B cell (primary cell): ENCODE measurements at regions not wholly inside any gene's neighbourhood (a gene's known extent, or its start where the extent isn't known, plus 50 kb on each side); places are given as distances from the start of the nearest gene placed in this dataset.

Experiments
- ATAC-seq: fragments of 200-7000 bp; cut with Tn5 transposase; one replicate; pipeline ENCODE4 v1.10.0; 2021; ENCODE audit warnings: low read depth, mild to moderate bottlenecking, moderate number of reproducible peaks, moderate library complexity
- CTCF ChIA-PET: fragments of 350-600 bp; sonication (Branson Sonifier 250); formaldehyde crosslinking; loops from one replicate; lab custom pipeline; 2021; ENCODE audit warnings: antibody characterized with exemption, inconsistent platforms; lab: Charles Lee
- POLR2A ChIA-PET: fragments of 350-600 bp; sonication (Branson Sonifier 250); formaldehyde crosslinking; loops from one replicate; lab custom pipeline; 2021; ENCODE audit warnings: antibody characterized with exemption; lab: Charles Lee
- DNase-seq: peaks from one replicate; pipeline ENCODE4 v3.0.0; 2013
- H2AFZ ChIP-seq: 2 replicates; pipeline ENCODE4 v1.6.1; 2012; ENCODE audit warnings: mild to moderate bottlenecking, low read depth, low read length; ENCODE audit not compliant: insufficient read depth, poor library complexity, severe bottlenecking
- H3K27ac ChIP-seq, 2 donors: 1 replicate in 1 of 2; 2 replicates in 1 of 2; pipeline ENCODE4 v1.5.1; 2012 to 2013; ENCODE audit warnings: low read length in 2 of 2, mild to moderate bottlenecking in 2 of 2, moderate library complexity in 1 of 2
- H3K27me3 ChIP-seq, 4 experiments: fragments of 200-600 bp in 1 of 4; sonication (generic) in 1 of 4; replicated peaks in 1 of 4; 1 replicate in 2 of 4; 2 replicates in 2 of 4; pipeline versions ENCODE4 v1.6.1 to v1.7.0; 2013 to 2016; ENCODE audit warnings: low read length in 3 of 4, mild to moderate bottlenecking in 2 of 4, mixed read lengths in 1 of 4, moderate library complexity in 1 of 4; ENCODE audit not compliant: insufficient read depth in 4 of 4, control insufficient read depth in 3 of 4; ENCODE audit errors: control extremely low read depth in 1 of 4
- H3K36me3 ChIP-seq, 2 experiments: replicated peaks in 1 of 2; 1 replicate in 1 of 2; 2 replicates in 1 of 2; pipeline versions ENCODE4 v1.6.1 to v1.7.1; 2013; ENCODE audit warnings: low read length in 1 of 2; ENCODE audit not compliant: insufficient read depth in 2 of 2, control insufficient read depth in 1 of 2; ENCODE audit errors: control extremely low read depth in 1 of 2, extremely low read depth in 1 of 2
- H3K4me1 ChIP-seq, 2 donors: fragments of 200-600 bp in 1 of 2; sonication (generic) in 1 of 2; 1 replicate in 1 of 2; 2 replicates in 1 of 2; pipeline versions ENCODE4 v1.5.1 to v1.6.1; 2013 to 2017; ENCODE audit warnings: low read length in 2 of 2; ENCODE audit not compliant: control insufficient read depth in 2 of 2, insufficient read depth in 2 of 2
- H3K4me2 ChIP-seq: replicated peaks from 2 replicates; pipeline ENCODE3; 2012; ENCODE audit warnings: mild to moderate bottlenecking, low read depth, low read length; ENCODE audit not compliant: poor library complexity, severe bottlenecking
- H3K4me3 ChIP-seq, 5 experiments: fragments of 200-600 bp in 1 of 5; sonication (generic) in 1 of 5; 1 replicate in 3 of 5; 2 replicates in 2 of 5; pipeline versions ENCODE4 v1.5.1 to v1.7.0; 2011 to 2016; ENCODE audit warnings: low read length in 4 of 5, mild to moderate bottlenecking in 4 of 5, low read depth in 2 of 5, control low read depth in 1 of 5, moderate library complexity in 1 of 5; ENCODE audit not compliant: insufficient read depth in 1 of 5; ENCODE audit errors: control extremely low read depth in 1 of 5, extremely low read depth in 1 of 5
- H3K79me2 ChIP-seq: fragments of 200-600 bp; sonication (generic); one replicate; pipeline ENCODE4 v1.6.0; 2016; ENCODE audit warnings: low read length; ENCODE audit not compliant: control insufficient read depth, insufficient read depth
- H3K9ac ChIP-seq: fragments of 200-600 bp; sonication (generic); 2 replicates; pipeline ENCODE4 v1.6.1; 2017; ENCODE audit warnings: mild to moderate bottlenecking, low read length, moderate library complexity
- H3K9me3 ChIP-seq, 3 donors: one replicate each; pipeline versions ENCODE4 v1.6.1 to v1.7.1; 2013; ENCODE audit warnings: low read length in 2 of 3; ENCODE audit not compliant: control insufficient read depth in 2 of 3, insufficient read depth in 1 of 3; ENCODE audit errors: control extremely low read depth in 1 of 3
- H4K20me1 ChIP-seq: 2 replicates; pipeline ENCODE4 v1.6.0; 2012; ENCODE audit warnings: mild to moderate bottlenecking, low read length; ENCODE audit not compliant: insufficient read depth, control insufficient read depth, poor library complexity, severe bottlenecking
- H3K27ac Mint-ChIP-seq: one replicate; pipeline ENCODE4 v1.8.0; 2021; ENCODE audit warnings: mixed read lengths
- H3K27me3 Mint-ChIP-seq: one replicate; pipeline ENCODE4 v1.8.0; 2021; ENCODE audit warnings: mixed read lengths
- H3K4me1 Mint-ChIP-seq: one replicate; pipeline ENCODE4 v1.8.0; 2021; ENCODE audit warnings: mixed read lengths
- H3K4me3 Mint-ChIP-seq: one replicate; pipeline ENCODE4 v1.8.0; 2021; ENCODE audit warnings: mixed read lengths
- H3K9me3 Mint-ChIP-seq: one replicate; pipeline ENCODE4 v1.8.0; 2022; ENCODE audit warnings: mixed read lengths; ENCODE audit not compliant: insufficient read depth
- CTCF ChIP-seq: fragments of 200-600 bp; IDR thresholded peaks from one replicate; pipeline ENCODE4 v1.8.0; 2022; ENCODE audit warnings: antibody characterized with exemption, mild to moderate bottlenecking
- EZH2 ChIP-seq: IDR thresholded peaks from 2 replicates; pipeline ENCODE4 v1.6.1; 2012; ENCODE audit warnings: borderline replicate concordance, low read depth, mild to moderate bottlenecking, moderate library complexity, low read length; ENCODE audit not compliant: insufficient read depth, poor library complexity, severe bottlenecking
- WGBS: methylation state at CpG from one replicate; pipeline ENCODE4 v1.1.5; 2013; ENCODE audit warnings: missing lambda C conversion rate; ENCODE audit not compliant: insufficient coverage; 5-methylcytosine and 5-hydroxymethylcytosine counted together
- intact Hi-C: fragments of 100-400 bp; cut with micrococcal nuclease; formaldehyde crosslinking; loops from one replicate; pipeline ENCODE4 v1.10.0; 2022

DNA sequence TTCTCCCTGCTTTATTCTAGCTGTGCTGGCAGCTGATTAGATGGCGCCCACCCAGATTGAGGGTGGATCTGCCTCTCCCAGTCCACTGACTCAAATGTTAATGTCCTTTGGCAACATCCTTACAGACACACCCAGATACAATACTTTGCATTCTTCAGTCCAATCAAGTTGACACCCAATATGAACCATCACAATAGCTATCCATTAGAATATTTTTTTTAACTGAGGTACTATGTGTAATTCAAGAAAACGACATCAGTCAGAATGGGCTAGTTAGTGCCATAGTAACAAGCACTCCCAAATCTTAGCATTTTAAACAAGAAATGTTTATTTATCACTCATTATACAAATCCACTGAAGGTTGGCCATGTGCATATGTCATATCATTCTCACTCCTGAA, 723.1 kb downstream of the NR2F2 start:
- DNase-seq: no peak
- Mint-ChIP-seq H3K9me3 (peaks cover 5% of the 10 kb centered on the region), H3K4me1 (no peaks in the 10 kb centered on the region), H3K4me3 (no peak overlapping the region), H3K27me3 (no peaks in the 10 kb centered on the region), H3K27ac (no peak overlapping the region)
- Histone ChIP-seq H2AFZ (no peak overlapping the region), H3K4me1 (no peaks in the 10 kb centered on the region), H3K4me2 (no peak overlapping the region), H3K9ac (no peak overlapping the region), H3K79me2 (no peaks in the 10 kb centered on the region), H3K27me3 (no peaks in the 10 kb centered on the region), H4K20me1 (no peaks in the 10 kb centered on the region), H3K4me3 (no peak overlapping the region), H3K27ac (no peak overlapping the region), H3K9me3 (peaks cover 0 to 3% (median 0%) of the 10 kb centered on the region in 3 donors), H3K36me3 (no peaks in the 10 kb centered on the region)
- ATAC-seq: no peak
- TF ChIP-seq EZH2 (no peak), CTCF (no peak)
- intact Hi-C loops: no loop called here
- WGBS: 64% methylated on average over 1 of the region's 2 CpGs
- POLR2A ChIA-PET: no interaction called here
- CTCF ChIA-PET: no interaction called here

- no peaks in the 10 kb centered on the region for H3K27me3 Mint-ChIP-seq
- Histone ChIP-seq H3K27ac (no peak overlapping the region), H4K20me1 (no peaks in the 10 kb centered on the region), H3K27me3 (no peaks in the 10 kb centered on the region), H3K4me2 (no peak overlapping the region), H3K4me3 (no peak overlapping the region), H3K4me1 (no peaks in the 10 kb centered on the region), H3K9me3 (no peaks in the 10 kb centered on the region), H2AFZ (no peak overlapping the region), H3K79me2 (no peaks in the 10 kb centered on the region), H3K36me3 (no peaks in the 10 kb centered on the region), H3K9ac (no peak overlapping the region)
- WGBS: 93% methylated on average over 2 of the region's 6 CpGs
- no peaks in the 10 kb centered on the region for H3K4me1 Mint-ChIP-seq
- no peak overlapping the region for H3K4me3 Mint-ChIP-seq
- no peaks in the 10 kb centered on the region for H3K9me3 Mint-ChIP-seq
- POLR2A ChIA-PET: no interaction called here
- H3K27ac Mint-ChIP-seq: no peak overlapping the region
- TF ChIP-seq EZH2: no peak
- no peak for TF ChIP-seq CTCF
- no peak for DNase-seq
- CTCF ChIA-PET: no interaction called here
- ATAC-seq: no peak
- intact Hi-C loops: no loop called here
Measured at GRCh38 chr15:97057503-97057902, 727.0 kb downstream of the NR2F2 start.
